ENCODE measurements at regions not wholly inside any gene's neighbourhood (a gene's known extent, or its start where the extent isn't known, plus 50 kb on each side); places are given as distances from the start of the nearest gene placed in this dataset.

- H3K27ac ChIP-seq (ENCODE audit: low read depth, low read length, severe bottlenecking) = no peak overlapping the region
- peaks cover 4% of the 10 kb centered on the region for H3K4me1 ChIP-seq (ENCODE audit: control insufficient read depth, insufficient read depth, low read length, poor library complexity, severe bottlenecking)
- no peaks in the 10 kb centered on the region for H3K36me3 ChIP-seq (ENCODE audit: control insufficient read depth, insufficient read depth, low read length)
- WGBS, 2 experiments (ENCODE audit: insufficient coverage in 2 of 2) = 100% methylated on average over 1 of the region's 2 CpGs; no CpG with 5 or more reads in 1 of the 2 experiments
- peaks cover 41% of the 10 kb centered on the region for H3K9me3 ChIP-seq (ENCODE audit: control insufficient read depth, low read length)
- H3K4me3 ChIP-seq (ENCODE audit: extremely low read depth, insufficient read depth, low read length, poor library complexity, severe bottlenecking) = no peak overlapping the region
Measured at GRCh38 chr15:39208187-39208586, 372.7 kb upstream of the THBS1 start.

- H3K36me3 ChIP-seq (ENCODE audit: control insufficient read depth, insufficient read depth, low read length) = no peaks in the 10 kb centered on the region
- peaks cover 12% of the 10 kb centered on the region for H3K4me1 ChIP-seq (ENCODE audit: control insufficient read depth, insufficient read depth, low read length, poor library complexity, severe bottlenecking)
- no peak overlapping the region for H3K27ac ChIP-seq (ENCODE audit: low read depth, low read length, severe bottlenecking)
- peaks cover 41% of the 10 kb centered on the region for H3K9me3 ChIP-seq (ENCODE audit: control insufficient read depth, low read length)
- no peak overlapping the region for H3K4me3 ChIP-seq (ENCODE audit: extremely low read depth, insufficient read depth, low read length, poor library complexity, severe bottlenecking)
- WGBS, 2 experiments (ENCODE audit: insufficient coverage in 2 of 2) = 86 to 100% methylated on average over 1 to 2 of the region's 3 CpGs
Measured at GRCh38 chr15:39209548-39210211, 371.2 kb upstream of the THBS1 start.

GRCh38 chr15:39211108-39211979, 369.5 kb upstream of the THBS1 start:
- 100% methylated on average over 1 of the region's 5 CpGs; no CpG with 5 or more reads in 1 of the 2 experiments for WGBS, 2 experiments (ENCODE audit: insufficient coverage in 2 of 2)

GRCh38 chr15:39213385-39213840, 367.5 kb upstream of the THBS1 start:
- H3K4me1 ChIP-seq (ENCODE audit: control insufficient read depth, insufficient read depth, low read length, poor library complexity, severe bottlenecking) = peaks cover 16% of the 10 kb centered on the region
- peak overlapping the region; percentile 97 for H3K27ac ChIP-seq (ENCODE audit: low read depth, low read length, severe bottlenecking)
- 30 to 31% methylated on average over 3 to 7 of the region's 7 CpGs for WGBS, 2 experiments (ENCODE audit: insufficient coverage in 2 of 2)
- H3K36me3 ChIP-seq (ENCODE audit: control insufficient read depth, insufficient read depth, low read length) = no peaks in the 10 kb centered on the region
- peaks cover 31% of the 10 kb centered on the region for H3K9me3 ChIP-seq (ENCODE audit: control insufficient read depth, low read length)
- no peak overlapping the region for H3K4me3 ChIP-seq (ENCODE audit: extremely low read depth, insufficient read depth, low read length, poor library complexity, severe bottlenecking)

More at GRCh38 chr15:39211108-39211979, 369.5 kb upstream of the THBS1 start:
- H3K4me1 ChIP-seq (ENCODE audit: control insufficient read depth, insufficient read depth, low read length, poor library complexity, severe bottlenecking) = peaks cover 16% of the 10 kb centered on the region
- H3K4me3 ChIP-seq (ENCODE audit: extremely low read depth, insufficient read depth, low read length, poor library complexity, severe bottlenecking) = no peak overlapping the region
- peaks cover 35% of the 10 kb centered on the region for H3K9me3 ChIP-seq (ENCODE audit: control insufficient read depth, low read length)
- no peaks in the 10 kb centered on the region for H3K36me3 ChIP-seq (ENCODE audit: control insufficient read depth, insufficient read depth, low read length)
- H3K27ac ChIP-seq (ENCODE audit: low read depth, low read length, severe bottlenecking) = no peak overlapping the region

- Histone ChIP-seq H3K9me3 (ENCODE audit: control insufficient read depth, low read length) (peaks cover 20% of the 10 kb centered on the region), H3K4me3 (ENCODE audit: extremely low read depth, insufficient read depth, low read length, poor library complexity, severe bottlenecking) (no peak overlapping the region), H3K36me3 (ENCODE audit: control insufficient read depth, insufficient read depth, low read length) (no peaks in the 10 kb centered on the region), H3K4me1 (ENCODE audit: control insufficient read depth, insufficient read depth, low read length, poor library complexity, severe bottlenecking) (peaks cover 16% of the 10 kb centered on the region), H3K27ac (ENCODE audit: low read depth, low read length, severe bottlenecking) (no peak overlapping the region)
- WGBS, 2 experiments (ENCODE audit: insufficient coverage in 2 of 2) = 81 to 100% methylated on average over 2 of the region's 5 CpGs
Measured at GRCh38 chr15:39215015-39215414, 365.9 kb upstream of the THBS1 start.

- H3K36me3 ChIP-seq (ENCODE audit: control insufficient read depth, insufficient read depth, low read length) = no peaks in the 10 kb centered on the region
- WGBS, 2 experiments (ENCODE audit: insufficient coverage in 2 of 2) = 71 to 100% methylated on average over 1 to 3 of the region's 3 CpGs
- no peak overlapping the region for H3K4me3 ChIP-seq (ENCODE audit: extremely low read depth, insufficient read depth, low read length, poor library complexity, severe bottlenecking)
- no peak overlapping the region for H3K27ac ChIP-seq (ENCODE audit: low read depth, low read length, severe bottlenecking)
- H3K9me3 ChIP-seq (ENCODE audit: control insufficient read depth, low read length) = peaks cover 3% of the 10 kb centered on the region
- peaks cover 16% of the 10 kb centered on the region for H3K4me1 ChIP-seq (ENCODE audit: control insufficient read depth, insufficient read depth, low read length, poor library complexity, severe bottlenecking)
Measured at GRCh38 chr15:39216816-39217215, 364.1 kb upstream of the THBS1 start.

- no peaks in the 10 kb centered on the region for H3K36me3 ChIP-seq (ENCODE audit: control insufficient read depth, insufficient read depth, low read length)
- no peaks in the 10 kb centered on the region for H3K9me3 ChIP-seq (ENCODE audit: control insufficient read depth, low read length)
- no peak overlapping the region for H3K4me3 ChIP-seq (ENCODE audit: extremely low read depth, insufficient read depth, low read length, poor library complexity, severe bottlenecking)
- WGBS, 2 experiments (ENCODE audit: insufficient coverage in 2 of 2) = no CpG with 5 or more reads among the region's 1 CpG
- H3K27ac ChIP-seq (ENCODE audit: low read depth, low read length, severe bottlenecking) = no peak overlapping the region
- peaks cover 5% of the 10 kb centered on the region for H3K4me1 ChIP-seq (ENCODE audit: control insufficient read depth, insufficient read depth, low read length, poor library complexity, severe bottlenecking)
Measured at GRCh38 chr15:39219608-39220007, 361.3 kb upstream of the THBS1 start.

GRCh38 chr15:39226169-39226937, 354.5 kb upstream of the THBS1 start:
- Histone ChIP-seq H3K36me3 (ENCODE audit: control insufficient read depth, insufficient read depth, low read length) (no peaks in the 10 kb centered on the region), H3K4me1 (ENCODE audit: control insufficient read depth, insufficient read depth, low read length, poor library complexity, severe bottlenecking) (peaks cover 5% of the 10 kb centered on the region), H3K27ac (ENCODE audit: low read depth, low read length, severe bottlenecking) (no peak overlapping the region), H3K9me3 (ENCODE audit: control insufficient read depth, low read length) (no peaks in the 10 kb centered on the region), H3K4me3 (ENCODE audit: extremely low read depth, insufficient read depth, low read length, poor library complexity, severe bottlenecking) (no peak overlapping the region)
- 80% methylated on average over 1 of the region's 2 CpGs for WGBS, 2 experiments (ENCODE audit: insufficient coverage in 2 of 2)

- Histone ChIP-seq H3K36me3 (ENCODE audit: control insufficient read depth, insufficient read depth, low read length) (no peaks in the 10 kb centered on the region), H3K4me3 (ENCODE audit: extremely low read depth, insufficient read depth, low read length, poor library complexity, severe bottlenecking) (no peak overlapping the region), H3K4me1 (ENCODE audit: control insufficient read depth, insufficient read depth, low read length, poor library complexity, severe bottlenecking) (peaks cover 11% of the 10 kb centered on the region), H3K27ac (ENCODE audit: low read depth, low read length, severe bottlenecking) (no peak overlapping the region), H3K9me3 (ENCODE audit: control insufficient read depth, low read length) (no peaks in the 10 kb centered on the region)
- no CpG with 5 or more reads among the region's 1 CpG for WGBS, 2 experiments (ENCODE audit: insufficient coverage in 2 of 2)
Measured at GRCh38 chr15:39227001-39227400, 353.9 kb upstream of the THBS1 start.

- H3K36me3 ChIP-seq (ENCODE audit: control insufficient read depth, insufficient read depth, low read length) = no peaks in the 10 kb centered on the region
- no peak overlapping the region for H3K4me3 ChIP-seq (ENCODE audit: extremely low read depth, insufficient read depth, low read length, poor library complexity, severe bottlenecking)
- peaks cover 21% of the 10 kb centered on the region for H3K4me1 ChIP-seq (ENCODE audit: control insufficient read depth, insufficient read depth, low read length, poor library complexity, severe bottlenecking)
- WGBS, 2 experiments (ENCODE audit: insufficient coverage in 2 of 2) = no CpG with 5 or more reads among the region's 1 CpG
- H3K9me3 ChIP-seq (ENCODE audit: control insufficient read depth, low read length) = no peaks in the 10 kb centered on the region
- H3K27ac ChIP-seq (ENCODE audit: low read depth, low read length, severe bottlenecking) = no peak overlapping the region
Measured at GRCh38 chr15:39228889-39229288, 352.0 kb upstream of the THBS1 start.

All from mesodermal cell (in vitro differentiated cells).